Mesenchymal stem cell (in vitro differentiated cells and primary cell): ENCODE measurements at regions not wholly inside any gene's neighbourhood (a gene's known extent, or its start where the extent isn't known, plus 50 kb on each side); places are given as distances from the start of the nearest gene placed in this dataset.
A peak's percentile ranks its signal among the peaks of the same experiment; 100 is the strongest.
"Not testable (repeated sequence)": the region's sequence is repeated elsewhere in the genome, so short reads cannot be mapped to it uniquely, and the experiment has no call there.

Experiments used
- DNase-seq: peaks from one replicate; pipeline ENCODE4 v3.0.0-alpha.2; 2013
- H2AFZ ChIP-seq: one replicate; pipeline ENCODE4 v1.6.1; 2013; ENCODE audit warnings: low read depth, mild to moderate bottlenecking, control low read depth, inconsistent platforms, low read length, moderate library complexity
- H2AK5ac ChIP-seq: 2 replicates; pipeline ENCODE4 v1.6.1; 2013; ENCODE audit warnings: low read length, moderate library complexity, mild to moderate bottlenecking, inconsistent platforms; ENCODE audit not compliant: severe bottlenecking
- H2BK120ac ChIP-seq: one replicate; pipeline ENCODE4 v1.6.1; 2013; ENCODE audit warnings: low read depth, mild to moderate bottlenecking, inconsistent platforms, low read length, moderate library complexity
- H2BK12ac ChIP-seq, 2 experiments: one replicate each; pipeline ENCODE4 v1.6.1; 2013; ENCODE audit warnings: inconsistent platforms in 2 of 2, low read length in 2 of 2, mild to moderate bottlenecking in 2 of 2, moderate library complexity in 2 of 2, control low read depth in 1 of 2
- H2BK15ac ChIP-seq: one replicate; pipeline ENCODE4 v1.6.1; 2013; ENCODE audit warnings: mild to moderate bottlenecking, low read depth, inconsistent platforms; ENCODE audit not compliant: poor library complexity, severe bottlenecking
- H2BK5ac ChIP-seq: 2 replicates; pipeline ENCODE4 v1.6.1; 2013; ENCODE audit warnings: low read depth, mild to moderate bottlenecking, low read length, control low read depth, inconsistent platforms; ENCODE audit not compliant: poor library complexity, severe bottlenecking
- H3K14ac ChIP-seq, 2 experiments: one replicate each; pipeline ENCODE4 v1.6.1; 2013; ENCODE audit warnings: inconsistent platforms in 2 of 2, low read length in 2 of 2, control low read depth in 1 of 2, mild to moderate bottlenecking in 1 of 2, moderate library complexity in 1 of 2
- H3K18ac ChIP-seq, 2 experiments: one replicate each; pipeline ENCODE4 v1.6.1; 2013; ENCODE audit warnings: inconsistent platforms in 2 of 2, low read length in 2 of 2, control low read depth in 1 of 2, low read depth in 1 of 2, mild to moderate bottlenecking in 1 of 2
- H3K23ac ChIP-seq, 2 experiments: one replicate each; pipeline ENCODE4 v1.6.1; 2013; ENCODE audit warnings: inconsistent platforms in 2 of 2, low read length in 2 of 2, mild to moderate bottlenecking in 2 of 2, moderate library complexity in 2 of 2, control low read depth in 1 of 2
- H3K27ac ChIP-seq: 2 replicates; pipeline ENCODE4 v1.5.1; 2013; ENCODE audit warnings: mild to moderate bottlenecking, moderate library complexity, low read length, control low read depth, inconsistent platforms; ENCODE audit not compliant: poor library complexity, severe bottlenecking
- H3K27me3 ChIP-seq, 2 experiments: 2 replicates each; pipeline versions ENCODE4 v1.6.1 to v1.7.0; 2013; ENCODE audit warnings: low read length in 2 of 2, mild to moderate bottlenecking in 2 of 2, moderate library complexity in 2 of 2, control low read depth in 1 of 2, inconsistent platforms in 1 of 2; ENCODE audit not compliant: control insufficient read depth in 1 of 2, insufficient read depth in 1 of 2
- H3K36me3 ChIP-seq, 2 experiments: 2 replicates each; pipeline versions ENCODE4 v1.6.1 to v1.7.0; 2013; ENCODE audit warnings: low read length in 2 of 2, control low read depth in 1 of 2, inconsistent platforms in 1 of 2, low read depth in 1 of 2, mild to moderate bottlenecking in 1 of 2; ENCODE audit not compliant: insufficient read depth in 2 of 2, control insufficient read depth in 1 of 2
- H3K4ac ChIP-seq, 2 experiments: one replicate each; pipeline ENCODE4 v1.6.1; 2013; ENCODE audit warnings: inconsistent platforms in 2 of 2, low read length in 2 of 2, mild to moderate bottlenecking in 2 of 2, moderate library complexity in 2 of 2, control low read depth in 1 of 2, low read depth in 1 of 2
- H3K4me1 ChIP-seq: 2 replicates; pipeline ENCODE4 v1.6.1; 2013; ENCODE audit warnings: low read depth, low read length, control low read depth; ENCODE audit not compliant: control insufficient read depth, insufficient read depth
- H3K4me2 ChIP-seq: 2 replicates; pipeline ENCODE4 v1.6.1; 2013; ENCODE audit warnings: low read length, mild to moderate bottlenecking, inconsistent platforms; ENCODE audit not compliant: poor library complexity, severe bottlenecking
- H3K4me3 ChIP-seq, 2 experiments: 2 replicates each; pipeline versions ENCODE4 v1.5.1 to v1.7.0; 2013; ENCODE audit warnings: low read length in 2 of 2, mild to moderate bottlenecking in 2 of 2, control low read depth in 1 of 2, low read depth in 1 of 2; ENCODE audit not compliant: insufficient read depth in 1 of 2
- H3K79me1 ChIP-seq: replicated peaks from 2 replicates; pipeline ENCODE4 v1.6.1; 2013; ENCODE audit warnings: mild to moderate bottlenecking, control low read depth, low read length, inconsistent platforms; ENCODE audit not compliant: poor library complexity, severe bottlenecking
- H3K9ac ChIP-seq: 2 replicates; pipeline ENCODE4 v1.7.0; 2013; ENCODE audit warnings: mild to moderate bottlenecking, low read length, moderate library complexity
- H3K9me3 ChIP-seq: 2 replicates; pipeline ENCODE4 v1.7.0; 2013; ENCODE audit warnings: mild to moderate bottlenecking, low read length; ENCODE audit not compliant: control insufficient read depth
- H4K8ac ChIP-seq: one replicate; pipeline ENCODE4 v1.6.1; 2013; ENCODE audit warnings: inconsistent platforms, mild to moderate bottlenecking, low read length, moderate library complexity
- H4K91ac ChIP-seq: one replicate; pipeline ENCODE4 v1.6.1; 2013; ENCODE audit warnings: mild to moderate bottlenecking, low read length, inconsistent platforms
- WGBS: methylation state at CpG from one replicate; pipeline ENCODE4 v1.1.7; 2013; ENCODE audit warnings: mixed read lengths; 5-methylcytosine and 5-hydroxymethylcytosine counted together

DNA sequence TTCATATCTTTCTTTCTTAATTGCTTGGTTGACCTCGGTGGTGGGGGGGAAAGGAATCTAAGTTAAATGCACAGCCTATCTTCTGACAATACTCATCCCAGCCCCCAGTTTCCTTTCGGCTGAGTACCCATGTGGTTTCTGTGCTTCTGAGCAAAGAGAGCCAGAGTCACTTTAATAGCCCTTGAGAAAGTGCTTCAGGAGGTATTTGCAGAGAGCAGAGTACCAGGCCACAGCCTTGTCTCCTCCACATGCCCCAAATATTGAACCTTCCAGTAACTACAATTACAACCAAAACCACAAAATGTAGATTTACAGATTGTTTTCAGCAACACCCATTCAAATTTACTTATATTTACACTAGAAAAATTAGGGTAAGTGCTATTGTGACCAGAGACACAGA is 647.4 kb downstream of the NR2F2 start:
- Histone ChIP-seq H3K4me2 (no peak overlapping the region), H3K4me3 (no peak overlapping the region), H3K9ac (no peak overlapping the region), H2BK120ac (no peak overlapping the region), H2AK5ac (no peak overlapping the region), H3K36me3 (no peaks in the 10 kb centered on the region), H3K23ac (no peak overlapping the region), H2BK15ac (no peak overlapping the region), H3K27ac (no peak overlapping the region), H3K79me1 (no peaks in the 10 kb centered on the region), H2BK12ac (no peak overlapping the region), H2BK5ac (no peak overlapping the region), H3K27me3 (peaks cover 0 to 3% of the 10 kb centered on the region in 2 experiments), H2AFZ (no peak overlapping the region), H3K4ac (no peak overlapping the region), H4K91ac (no peak overlapping the region), H4K8ac (peak overlapping the region; percentile 28), H3K14ac (no peak overlapping the region), H3K18ac (no peak overlapping the region), H3K4me1 (no peaks in the 10 kb centered on the region), H3K9me3 (peaks cover 10% of the 10 kb centered on the region)
- 11% methylated on average over 2 of the region's 2 CpGs for WGBS
- peak; percentile 57 for DNase-seq

DNA sequence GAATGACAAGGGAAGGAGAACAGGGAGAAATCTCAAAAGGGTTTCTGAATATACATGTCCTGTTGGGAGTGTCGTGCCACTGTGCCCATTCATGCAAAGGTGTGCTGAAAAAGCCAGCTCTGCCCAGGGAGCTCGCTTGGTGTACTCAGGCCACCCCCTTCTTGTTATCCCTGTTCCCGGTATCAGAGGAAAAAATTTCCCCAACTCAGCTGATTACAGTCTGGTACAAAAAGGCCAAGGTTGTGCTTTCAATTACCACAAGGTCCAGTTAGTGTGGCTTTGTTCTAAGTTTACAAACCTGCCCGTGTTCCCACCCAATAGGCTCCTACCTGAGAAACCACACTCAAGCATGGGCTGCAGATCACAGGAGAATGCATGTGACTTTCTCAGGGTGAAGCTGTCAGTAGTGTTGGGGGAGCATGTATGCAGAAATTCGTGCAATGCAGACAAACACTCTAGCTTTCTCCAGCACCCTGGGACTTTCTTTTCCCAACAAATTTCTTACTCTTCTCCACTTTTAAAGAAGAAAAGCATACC is 648.5 kb downstream of the NR2F2 start:
- Histone ChIP-seq H3K14ac (no peak overlapping the region), H2AFZ (no peak overlapping the region), H3K9ac (no peak overlapping the region), H3K4me3 (no peak overlapping the region), H3K4me1 (peaks cover 3% of the 10 kb centered on the region), H3K36me3 (no peaks in the 10 kb centered on the region), H3K4me2 (no peak overlapping the region), H2BK120ac (no peak overlapping the region), H3K27ac (no peak overlapping the region), H3K79me1 (no peaks in the 10 kb centered on the region), H3K23ac (no peak overlapping the region), H2AK5ac (no peak overlapping the region), H3K4ac (no peak overlapping the region), H3K18ac (no peak overlapping the region), H2BK15ac (no peak overlapping the region), H3K9me3 (peaks cover 11% of the 10 kb centered on the region), H4K8ac (no peak overlapping the region), H4K91ac (no peak overlapping the region), H2BK5ac (no peak overlapping the region), H3K27me3 (peaks cover 0 to 6% of the 10 kb centered on the region in 2 experiments), H2BK12ac (peak overlapping the region in 1 of 2 experiments; percentile 92)
- DNase-seq = no peak
- WGBS = 100% methylated on average over 4 of the region's 5 CpGs

DNA sequence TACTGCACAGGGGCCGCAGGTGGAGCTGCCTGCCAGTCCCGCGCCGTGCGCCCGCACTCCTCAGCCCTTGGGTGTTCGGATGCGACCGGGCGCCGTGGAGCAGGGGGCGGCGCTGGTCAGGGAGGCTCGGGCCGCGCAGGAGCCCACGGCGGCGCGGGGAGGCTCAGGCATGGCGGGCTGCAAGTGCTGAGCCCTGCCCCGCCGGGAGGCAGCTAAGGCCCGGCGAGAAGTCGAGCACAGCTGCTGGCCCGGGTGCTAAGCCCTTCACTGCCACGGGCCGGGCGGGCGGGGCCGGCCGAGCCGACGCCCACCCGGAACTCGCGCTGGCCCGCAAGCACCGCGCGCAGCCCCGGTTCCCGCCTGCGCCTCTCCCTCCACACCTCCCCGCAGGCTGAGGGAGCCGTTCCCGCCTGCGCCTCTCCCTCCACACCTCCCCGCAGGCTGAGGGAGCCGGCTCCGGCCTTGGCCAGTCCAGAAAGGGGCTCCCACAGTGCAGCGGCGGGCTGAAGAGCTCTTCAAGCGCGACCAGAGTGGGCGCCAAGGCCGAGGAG is 653.7 kb downstream of the NR2F2 start:
- peak overlapping the region; percentile 15 for H4K91ac ChIP-seq
- H4K8ac ChIP-seq = peak overlapping the region; percentile 60
- H3K4me3 ChIP-seq = peak overlapping the region in 1 of 2 experiments; percentile 54
- not testable (repeated sequence) for H3K27ac ChIP-seq, H3K23ac ChIP-seq, H3K79me1 ChIP-seq, H2AK5ac ChIP-seq, H2BK120ac ChIP-seq, H2BK5ac ChIP-seq, H2AFZ ChIP-seq, H3K14ac ChIP-seq, DNase-seq, H2BK12ac ChIP-seq, H3K9ac ChIP-seq, H2BK15ac ChIP-seq, H3K27me3 ChIP-seq, H3K4me1 ChIP-seq, H3K36me3 ChIP-seq
- peaks cover 28% of the 10 kb centered on the region for H3K9me3 ChIP-seq
- H3K18ac ChIP-seq = peak overlapping the region; percentile 21 to 38
- H3K4me2 ChIP-seq = peak overlapping the region; percentile 65
- H3K4ac ChIP-seq = peak overlapping the region in 1 of 2 experiments; percentile 7
- 77% methylated on average over 42 of the region's 58 CpGs for WGBS

DNA sequence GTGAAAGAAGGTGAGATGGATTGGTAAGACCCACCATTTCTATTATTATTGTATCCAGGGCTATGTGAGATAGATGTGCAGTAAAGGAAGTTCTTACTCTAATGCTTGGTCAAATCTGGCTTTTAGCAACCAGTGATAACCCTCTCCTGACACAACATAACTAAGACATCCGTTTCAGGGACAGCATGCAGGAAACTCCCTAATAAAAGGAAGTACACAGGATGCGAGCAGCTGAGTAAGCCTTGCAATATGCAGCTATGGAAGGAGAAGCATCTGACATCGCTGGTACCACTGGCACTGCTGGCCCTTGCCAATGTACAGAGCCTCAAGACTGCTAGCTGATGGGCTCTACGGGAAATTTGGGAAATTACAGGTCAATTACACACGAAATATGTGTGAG is 662.3 kb downstream of the NR2F2 start:
- H2BK5ac ChIP-seq = no peak overlapping the region
- H2BK12ac ChIP-seq = no peak overlapping the region
- H4K91ac ChIP-seq = no peak overlapping the region
- H3K4me3 ChIP-seq = no peak overlapping the region
- no peaks in the 10 kb centered on the region for H3K4me1 ChIP-seq
- H3K14ac ChIP-seq = no peak overlapping the region
- 68% methylated on average over 5 of the region's 5 CpGs for WGBS
- no peak overlapping the region for H3K23ac ChIP-seq
- no peak overlapping the region for H3K9ac ChIP-seq
- no peak overlapping the region for H3K4me2 ChIP-seq
- H2BK120ac ChIP-seq = no peak overlapping the region
- no peak overlapping the region for H3K27ac ChIP-seq
- H3K79me1 ChIP-seq = no peaks in the 10 kb centered on the region
- peaks cover 54% of the 10 kb centered on the region for H3K9me3 ChIP-seq
- no peak overlapping the region for H2BK15ac ChIP-seq
- H3K36me3 ChIP-seq = no peaks in the 10 kb centered on the region
- no peak overlapping the region for H3K18ac ChIP-seq
- no peaks in the 10 kb centered on the region for H3K27me3 ChIP-seq
- no peak overlapping the region for H2AK5ac ChIP-seq
- H4K8ac ChIP-seq = no peak overlapping the region
- no peak overlapping the region for H2AFZ ChIP-seq
- DNase-seq = no peak
- H3K4ac ChIP-seq = no peak overlapping the region
